Tibial nerve (tissue), 4 donors: ENCODE measurements at regions not wholly inside any gene's neighbourhood (a gene's known extent, or its start where the extent isn't known, plus 50 kb on each side); places are given as distances from the start of the nearest gene placed in this dataset.

Source experiments
- DNase-seq, 2 donors: peaks; one replicate each; pipeline ENCODE4 v3.0.0-alpha.2; 2019; ENCODE audit warnings: low spot score in 2 of 2
- H3K27ac ChIP-seq, 4 donors: fragments of 200-600 bp; sonication (generic) in 3 of 4; one replicate each; pipeline ENCODE4 v1.5.1; 2017 to 2019; ENCODE audit warnings: mild to moderate bottlenecking in 1 of 4
- H3K27me3 ChIP-seq, 2 donors: fragments of 200-600 bp; sonication (generic) in 1 of 2; one replicate each; pipeline versions ENCODE4 v1.5.1 to v1.6.0; 2017 to 2019
- H3K36me3 ChIP-seq, 3 donors: fragments of 200-600 bp; sonication (generic); one replicate each; pipeline ENCODE4 v1.5.1; 2018 to 2019
- H3K4me1 ChIP-seq, 4 donors: fragments of 200-600 bp; sonication (generic) in 3 of 4; one replicate each; pipeline ENCODE4 v1.5.1; 2017 to 2019
- H3K4me3 ChIP-seq, 4 donors: fragments of 200-600 bp; sonication (generic) in 3 of 4; one replicate each; pipeline ENCODE4 v1.5.1; 2017 to 2019; ENCODE audit warnings: mild to moderate bottlenecking in 1 of 4, moderate library complexity in 1 of 4
- H3K9me3 ChIP-seq, 4 donors: fragments of 200-600 bp; sonication (generic) in 3 of 4; one replicate each; pipeline ENCODE4 v1.5.1; 2017 to 2019
- CTCF ChIP-seq, 5 experiments: fragments of 200-600 bp in 3 of 5; fragments of 450-650 bp in 2 of 5; sonication (generic) in 3 of 5; IDR thresholded peaks; one replicate each; pipeline ENCODE4 v1.5.1; 2016 to 2019; ENCODE audit warnings: antibody characterized with exemption in 5 of 5, mild to moderate bottlenecking in 3 of 5, moderate library complexity in 2 of 5
- EP300 ChIP-seq, 2 donors: sonication (generic); formaldehyde crosslinking; IDR thresholded peaks; one replicate each; pipeline ENCODE4 v1.6.1; 2017; ENCODE audit warnings: antibody characterized with exemption in 2 of 2, mild to moderate bottlenecking in 1 of 2
- POLR2A ChIP-seq, 2 donors: fragments of 450-650 bp; IDR thresholded peaks; one replicate each; pipeline ENCODE4 v1.6.1; 2017; ENCODE audit warnings: antibody characterized with exemption in 2 of 2, mild to moderate bottlenecking in 2 of 2, moderate library complexity in 2 of 2
- WGBS, 2 donors: methylation state at CpG; one replicate each; pipeline ENCODE4 v1.1.5; 2018; 5-methylcytosine and 5-hydroxymethylcytosine counted together

DNA sequence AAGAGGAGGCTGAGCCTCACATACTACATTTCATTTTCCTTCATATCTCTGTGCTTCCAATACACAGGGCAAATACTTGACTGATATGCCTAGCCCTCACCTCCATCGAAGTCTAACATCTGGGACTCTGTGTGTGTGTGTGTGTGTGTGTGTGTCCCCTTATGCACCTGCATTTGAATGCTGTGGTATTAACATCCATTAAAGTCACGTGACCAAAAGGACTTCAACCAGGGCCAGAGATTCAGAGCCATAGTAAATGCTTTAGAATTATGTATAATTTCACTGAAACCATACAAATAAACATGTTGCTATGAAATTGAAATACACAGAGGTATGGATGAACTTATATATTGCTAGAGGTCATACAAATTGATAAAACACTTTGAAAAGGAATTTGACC lies 165.8 kb upstream of the SEMA6D start:
- DNase-seq = no peak
- Histone ChIP-seq H3K4me1 (no peaks in the 10 kb centered on the region), H3K36me3 (no peaks in the 10 kb centered on the region), H3K9me3 (no peaks in the 10 kb centered on the region), H3K4me3 (no peak overlapping the region), H3K27ac (no peak overlapping the region), H3K27me3 (no peaks in the 10 kb centered on the region)
- no peak for TF ChIP-seq POLR2A (IDR thresholded peaks at IDR 0.05)
- TF ChIP-seq EP300 (IDR thresholded peaks at IDR 0.05) = no peak
- no peak for TF ChIP-seq CTCF (IDR thresholded peaks at IDR 0.05)
- 90 to 97% methylated on average over 2 of the region's 2 CpGs for WGBS, 2 donors

GRCh38 chr15:47552978-47553608 lies 164.2 kb upstream of the SEMA6D start:
- Histone ChIP-seq H3K36me3 (no peaks in the 10 kb centered on the region), H3K9me3 (no peaks in the 10 kb centered on the region), H3K27ac (no peak overlapping the region), H3K27me3 (no peaks in the 10 kb centered on the region), H3K4me3 (no peak overlapping the region), H3K4me1 (no peaks in the 10 kb centered on the region)
- DNase-seq = no peak
- 87 to 91% methylated on average over 10 of the region's 10 CpGs for WGBS, 2 donors
- TF ChIP-seq CTCF (IDR thresholded peaks at IDR 0.05) = no peak
- no peak for TF ChIP-seq EP300 (IDR thresholded peaks at IDR 0.05)
- no peak for TF ChIP-seq POLR2A (IDR thresholded peaks at IDR 0.05)

- no peak overlapping the region for H3K27ac ChIP-seq
- H3K4me3 ChIP-seq = no peak overlapping the region
- no peak for DNase-seq
- H3K9me3 ChIP-seq = no peaks in the 10 kb centered on the region
- no peaks in the 10 kb centered on the region for H3K27me3 ChIP-seq
- H3K36me3 ChIP-seq = no peaks in the 10 kb centered on the region
- no peak for TF ChIP-seq POLR2A (IDR thresholded peaks at IDR 0.05)
- no peak for TF ChIP-seq CTCF (IDR thresholded peaks at IDR 0.05)
- no peak for TF ChIP-seq EP300 (IDR thresholded peaks at IDR 0.05)
- no peaks in the 10 kb centered on the region for H3K4me1 ChIP-seq
- WGBS, 2 donors = 83 to 95% methylated on average over 1 of the region's 1 CpG
These were observed 163.4 kb upstream of the SEMA6D start for GRCh38 chr15:47553947-47554346.

DNA sequence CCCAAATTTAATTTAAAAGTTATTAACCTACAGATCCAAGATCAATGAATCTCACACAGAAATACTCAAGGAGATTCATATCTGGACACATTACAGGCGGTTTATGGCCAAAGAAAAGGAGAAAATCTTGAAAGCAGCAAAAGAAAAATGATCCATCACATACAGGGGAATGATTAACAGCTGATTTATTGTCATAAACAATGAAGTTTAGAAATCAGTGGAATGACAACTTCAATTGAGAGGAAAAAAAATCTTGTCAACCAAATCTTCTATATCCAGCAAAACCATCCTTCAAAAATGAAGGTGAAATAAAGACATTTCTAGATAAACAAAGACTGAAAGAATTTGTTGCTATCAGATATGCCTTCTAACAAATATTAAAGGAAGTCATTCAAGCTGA lies 156.2 kb upstream of the SEMA6D start:
- H3K4me1 ChIP-seq = no peaks in the 10 kb centered on the region
- no peak for DNase-seq
- H3K27me3 ChIP-seq = no peaks in the 10 kb centered on the region
- 81% methylated on average over 1 of the region's 1 CpG for WGBS, 2 donors
- no peak overlapping the region for H3K4me3 ChIP-seq
- no peak overlapping the region for H3K27ac ChIP-seq
- H3K36me3 ChIP-seq = no peaks in the 10 kb centered on the region
- peaks cover 0 to 17% (median 5%) of the 10 kb centered on the region in 4 donors for H3K9me3 ChIP-seq
- TF ChIP-seq CTCF (IDR thresholded peaks at IDR 0.05) (no peak), POLR2A (IDR thresholded peaks at IDR 0.05) (no peak), EP300 (IDR thresholded peaks at IDR 0.05) (no peak)

GRCh38 chr15:47565949-47566348 lies 151.4 kb upstream of the SEMA6D start:
- no peak for TF ChIP-seq CTCF (IDR thresholded peaks at IDR 0.05)
- TF ChIP-seq EP300 (IDR thresholded peaks at IDR 0.05) = no peak
- no peak for TF ChIP-seq POLR2A (IDR thresholded peaks at IDR 0.05)
- DNase-seq = no peak

More at GRCh38 chr15:47565949-47566348, 151.4 kb upstream of the SEMA6D start:
- H3K36me3 ChIP-seq = no peaks in the 10 kb centered on the region
- H3K4me3 ChIP-seq = no peak overlapping the region
- no peaks in the 10 kb centered on the region for H3K27me3 ChIP-seq
- WGBS, 2 donors = 82 to 93% methylated on average over 3 of the region's 3 CpGs
- peaks cover 0 to 12% (median 0%) of the 10 kb centered on the region in 4 donors for H3K4me1 ChIP-seq
- H3K9me3 ChIP-seq = peaks cover 0 to 5% (median 2%) of the 10 kb centered on the region in 4 donors
- H3K27ac ChIP-seq = no peak overlapping the region
